GM18867 (cell line): ENCODE measurements at regions not wholly inside any gene's neighbourhood (a gene's known extent, or its start where the extent isn't known, plus 50 kb on each side); places are given as distances from the start of the nearest gene placed in this dataset.

Experiments used
- ATAC-seq: cut with Tn5 transposase; IDR thresholded peaks from one replicate; pipeline ENCODE4 v1.9.1; 2021; ENCODE audit warnings: mild to moderate bottlenecking, moderate library complexity; ENCODE audit not compliant: unreplicated experiment

DNA sequence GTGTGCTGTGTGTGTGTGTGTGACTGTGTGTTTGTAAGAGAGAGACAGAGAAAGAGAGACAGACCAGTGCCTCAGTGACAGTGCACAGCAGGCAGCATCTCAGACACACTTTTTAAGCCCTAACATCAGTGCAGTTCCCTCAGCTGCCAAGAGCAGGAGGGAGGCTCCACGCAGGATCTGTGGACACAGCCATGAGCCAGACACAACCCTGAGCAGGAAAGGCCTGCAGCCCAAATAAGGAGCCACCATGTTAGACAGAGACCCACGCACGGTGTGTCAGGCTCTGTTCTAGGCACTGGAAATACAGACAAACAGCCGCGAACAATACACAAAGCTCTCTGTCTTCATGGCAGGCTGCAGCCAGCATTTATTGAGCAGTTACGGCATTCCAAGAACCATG lies 445.5 kb downstream of the MATN1 start:
- ATAC-seq: no peak

- ATAC-seq: no peak
Measured at GRCh38 chr1:30277415-30277814, 446.0 kb downstream of the MATN1 start.

GRCh38 chr1:30275926-30276764 lies 447.2 kb downstream of the MATN1 start:
- no peak for ATAC-seq

- ATAC-seq: no peak
Measured at GRCh38 chr1:30274976-30275621, 448.3 kb downstream of the MATN1 start.

GRCh38 chr1:30274173-30274970 lies 449.0 kb downstream of the MATN1 start:
- no peak for ATAC-seq

DNA sequence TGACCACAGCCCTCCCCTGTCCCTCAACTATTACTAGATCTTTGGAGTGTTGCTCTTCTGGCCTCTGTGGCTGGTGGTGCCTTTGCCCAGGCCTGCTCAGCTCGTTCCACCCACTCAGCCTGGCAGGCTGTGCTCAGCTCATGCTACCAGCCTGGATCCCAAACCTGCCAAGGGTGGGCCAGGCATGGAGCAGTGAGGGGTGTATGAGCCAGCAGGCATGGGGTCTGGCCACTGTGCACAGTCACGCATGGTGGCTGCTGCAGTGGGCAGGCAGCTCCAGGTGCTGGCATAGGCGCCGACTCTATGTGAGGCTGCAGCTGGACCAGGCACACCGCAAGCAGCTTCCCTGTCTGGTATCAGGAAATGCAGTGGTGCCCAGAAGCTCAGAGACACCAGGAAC lies 449.9 kb downstream of the MATN1 start:
- ATAC-seq: no peak

GRCh38 chr1:30273021-30273325 lies 450.4 kb downstream of the MATN1 start:
- ATAC-seq: no peak

- no peak for ATAC-seq
Measured at GRCh38 chr1:30272277-30273020, 450.9 kb downstream of the MATN1 start.

GRCh38 chr1:30271401-30272276 lies 451.7 kb downstream of the MATN1 start:
- ATAC-seq: no peak

GRCh38 chr1:30270461-30270860 lies 452.9 kb downstream of the MATN1 start:
- ATAC-seq: no peak

GRCh38 chr1:30268923-30269666 lies 454.3 kb downstream of the MATN1 start:
- no peak for ATAC-seq

- no peak for ATAC-seq
Measured at GRCh38 chr1:30267856-30268255, 455.5 kb downstream of the MATN1 start.

DNA sequence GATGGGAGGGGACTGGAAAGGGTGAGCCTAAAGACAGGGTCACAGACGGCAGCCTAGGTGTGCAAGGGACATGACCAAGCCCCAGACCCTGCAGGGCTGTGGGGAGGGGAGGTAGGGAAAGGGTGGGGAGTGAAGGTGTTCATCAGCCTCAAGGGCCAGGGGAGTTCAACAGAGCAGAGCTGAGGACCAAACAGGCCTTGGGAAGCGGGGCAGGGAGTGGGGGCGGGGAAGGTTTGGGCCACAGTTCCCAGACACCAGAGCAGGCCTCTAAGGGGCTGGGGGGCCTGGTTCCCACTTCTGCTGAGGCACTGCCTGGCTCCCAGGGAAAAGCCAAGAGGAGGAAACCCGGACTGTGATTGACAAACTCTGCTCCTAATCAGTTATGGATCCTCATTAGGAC lies 456.3 kb downstream of the MATN1 start:
- ATAC-seq: no peak

DNA sequence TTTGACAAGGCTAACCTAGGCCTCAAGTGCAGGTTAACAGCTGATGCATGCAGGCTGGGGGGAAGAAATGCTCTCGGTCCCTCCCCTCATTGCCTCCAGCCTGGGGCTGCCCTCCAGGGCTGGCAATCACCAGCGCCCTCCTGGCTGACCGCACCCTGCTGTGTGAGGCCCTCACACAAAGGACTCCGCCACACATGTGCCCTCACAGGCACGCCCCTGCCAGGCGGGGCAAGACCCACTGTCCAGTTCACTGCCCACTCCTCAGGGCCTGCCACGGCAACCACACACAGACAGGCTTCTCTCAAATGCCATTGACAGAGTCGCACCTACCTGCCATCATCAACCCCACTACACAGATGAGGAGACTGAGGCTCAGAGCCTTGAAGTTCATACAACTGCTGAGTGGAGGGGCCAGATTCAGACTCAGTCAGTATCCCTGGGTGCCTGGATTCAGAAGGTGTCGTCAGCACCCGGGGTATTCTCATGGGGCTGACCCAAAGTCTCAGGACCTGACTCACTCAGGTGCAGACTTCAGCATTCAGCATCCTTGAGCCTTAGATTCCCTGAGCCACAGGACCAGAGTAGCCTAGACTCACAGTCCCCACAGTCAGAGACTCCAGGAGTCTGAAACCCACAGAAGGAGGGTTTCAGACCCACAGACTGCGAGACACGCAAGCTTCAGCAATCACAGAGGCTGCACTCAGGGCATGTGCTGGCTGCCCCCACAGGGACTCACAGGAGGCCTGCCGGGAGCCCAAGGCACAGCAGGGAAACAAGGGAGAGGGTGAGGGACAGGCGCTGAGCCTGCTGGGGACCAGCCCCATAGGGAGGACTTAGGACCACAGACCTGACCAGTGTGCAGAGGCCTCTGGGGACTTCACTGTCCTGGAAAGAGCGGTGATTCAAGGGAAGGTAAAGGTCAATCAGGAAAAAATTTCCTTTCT lies 458.0 kb downstream of the MATN1 start:
- ATAC-seq: no peak

DNA sequence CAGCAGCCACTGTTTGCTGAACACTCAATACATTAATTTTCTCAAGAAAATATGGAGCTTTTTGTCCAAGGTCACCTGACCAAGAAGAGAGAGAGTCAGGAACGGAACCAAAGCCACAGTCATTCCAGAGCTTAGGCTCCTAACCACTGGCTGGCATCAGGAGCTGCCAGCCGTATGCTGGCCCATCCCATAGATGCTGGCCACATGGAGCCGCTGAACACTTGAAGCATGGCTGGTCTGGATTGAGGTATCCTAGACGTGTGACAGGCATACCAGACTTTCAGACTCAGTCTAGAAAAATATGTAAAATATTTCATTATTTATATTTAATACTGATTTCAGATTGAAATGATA lies 458.7 kb downstream of the MATN1 start:
- no peak for ATAC-seq

GRCh38 chr1:30263888-30264671 lies 459.3 kb downstream of the MATN1 start:
- no peak for ATAC-seq

DNA sequence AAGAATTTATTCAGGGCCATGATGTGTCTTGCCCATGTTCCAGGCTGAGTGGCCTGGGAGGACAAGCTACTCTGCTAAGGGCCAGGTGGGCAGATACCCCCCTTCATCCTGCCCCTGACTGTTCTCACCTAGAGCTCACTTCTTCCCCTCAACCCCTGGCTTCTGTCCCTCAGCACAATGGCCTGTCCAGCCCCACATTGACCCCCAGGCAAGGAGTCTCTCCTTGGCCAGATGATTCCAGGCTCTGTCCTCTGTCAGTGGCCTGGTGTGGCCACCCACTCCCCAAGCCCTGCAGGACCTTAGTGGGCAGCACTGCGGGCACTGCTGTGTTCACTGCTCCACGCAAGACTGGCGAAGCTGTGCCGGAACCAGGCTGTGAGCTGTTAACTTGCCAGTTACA lies 460.0 kb downstream of the MATN1 start:
- no peak for ATAC-seq

GRCh38 chr1:30262158-30262557 lies 461.2 kb downstream of the MATN1 start:
- ATAC-seq: no peak
